Glutamatergic neuron (in vitro differentiated cells): ENCODE measurements at regions not wholly inside any gene's neighbourhood (a gene's known extent, or its start where the extent isn't known, plus 50 kb on each side); places are given as distances from the start of the nearest gene placed in this dataset.

Experiments
- DNase-seq: peaks from one replicate; pipeline ENCODE4 v3.0.0; 2022
- H3K27ac Mint-ChIP-seq: one replicate; pipeline ENCODE4 v1.8.0; 2020; ENCODE audit warnings: mild to moderate bottlenecking, mixed read lengths, inconsistent platforms; ENCODE audit not compliant: unreplicated experiment
- H3K27me3 Mint-ChIP-seq: one replicate; pipeline ENCODE4 v1.8.0; 2020; ENCODE audit warnings: mild to moderate bottlenecking, moderate library complexity, mixed read lengths, inconsistent platforms; ENCODE audit not compliant: unreplicated experiment
- H3K36me3 Mint-ChIP-seq: one replicate; pipeline ENCODE4 v1.8.0; 2020; ENCODE audit warnings: mild to moderate bottlenecking, mixed read lengths, inconsistent platforms; ENCODE audit not compliant: unreplicated experiment
- H3K4me1 Mint-ChIP-seq: one replicate; pipeline ENCODE4 v1.8.0; 2020; ENCODE audit warnings: mild to moderate bottlenecking, low read depth, mixed read lengths, inconsistent platforms; ENCODE audit not compliant: unreplicated experiment
- H3K4me3 Mint-ChIP-seq: one replicate; pipeline ENCODE4 v1.8.0; 2020; ENCODE audit warnings: mild to moderate bottlenecking, mixed read lengths, inconsistent platforms; ENCODE audit not compliant: unreplicated experiment
- H3K9me3 Mint-ChIP-seq: one replicate; pipeline ENCODE4 v1.8.0; 2020; ENCODE audit warnings: mild to moderate bottlenecking, moderate library complexity, mixed read lengths, inconsistent platforms; ENCODE audit not compliant: unreplicated experiment
- TF ChIP-seq, protein P1 (sequence below): fragments of 200-600 bp; sonication (generic); IDR thresholded peaks from one replicate; pipeline ENCODE4 v1.5.0; 2021; ENCODE audit not compliant: partially characterized antibody, unreplicated experiment

DNA sequence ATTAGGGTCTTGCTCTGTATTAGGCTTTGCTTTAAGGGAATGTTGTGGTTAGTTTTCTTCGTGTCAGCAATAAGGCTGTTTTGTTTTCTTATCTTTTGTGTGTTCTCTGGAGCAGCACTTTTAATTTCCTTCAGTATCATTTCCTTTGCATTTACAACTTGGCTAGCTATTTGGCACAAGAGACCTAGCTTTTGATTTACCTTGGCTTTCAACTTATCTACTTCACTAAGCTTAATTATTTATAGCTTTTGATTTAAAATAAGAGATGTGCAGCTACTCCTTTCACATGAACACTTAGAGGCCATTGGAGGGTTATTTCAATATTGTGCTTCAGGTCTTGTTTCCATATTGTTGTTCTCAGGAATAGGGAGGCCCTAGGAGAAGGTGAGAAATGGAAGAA is 68.2 kb downstream of the FAT4 start:
- DNase-seq: no peak
- Mint-ChIP-seq H3K36me3 (no peaks in the 10 kb centered on the region), H3K9me3 (no peaks in the 10 kb centered on the region), H3K27ac (no peak overlapping the region), H3K4me3 (no peak overlapping the region), H3K4me1 (no peaks in the 10 kb centered on the region), H3K27me3 (no peaks in the 10 kb centered on the region)
- TF ChIP-seq, protein P1, sequence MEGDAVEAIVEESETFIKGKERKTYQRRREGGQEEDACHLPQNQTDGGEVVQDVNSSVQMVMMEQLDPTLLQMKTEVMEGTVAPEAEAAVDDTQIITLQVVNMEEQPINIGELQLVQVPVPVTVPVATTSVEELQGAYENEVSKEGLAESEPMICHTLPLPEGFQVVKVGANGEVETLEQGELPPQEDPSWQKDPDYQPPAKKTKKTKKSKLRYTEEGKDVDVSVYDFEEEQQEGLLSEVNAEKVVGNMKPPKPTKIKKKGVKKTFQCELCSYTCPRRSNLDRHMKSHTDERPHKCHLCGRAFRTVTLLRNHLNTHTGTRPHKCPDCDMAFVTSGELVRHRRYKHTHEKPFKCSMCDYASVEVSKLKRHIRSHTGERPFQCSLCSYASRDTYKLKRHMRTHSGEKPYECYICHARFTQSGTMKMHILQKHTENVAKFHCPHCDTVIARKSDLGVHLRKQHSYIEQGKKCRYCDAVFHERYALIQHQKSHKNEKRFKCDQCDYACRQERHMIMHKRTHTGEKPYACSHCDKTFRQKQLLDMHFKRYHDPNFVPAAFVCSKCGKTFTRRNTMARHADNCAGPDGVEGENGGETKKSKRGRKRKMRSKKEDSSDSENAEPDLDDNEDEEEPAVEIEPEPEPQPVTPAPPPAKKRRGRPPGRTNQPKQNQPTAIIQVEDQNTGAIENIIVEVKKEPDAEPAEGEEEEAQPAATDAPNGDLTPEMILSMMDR: no peak

- no peaks in the 10 kb centered on the region for H3K36me3 Mint-ChIP-seq
- H3K27me3 Mint-ChIP-seq: no peaks in the 10 kb centered on the region
- no peaks in the 10 kb centered on the region for H3K4me1 Mint-ChIP-seq
- H3K27ac Mint-ChIP-seq: no peak overlapping the region
- DNase-seq: no peak
- H3K4me3 Mint-ChIP-seq: no peak overlapping the region
- H3K9me3 Mint-ChIP-seq: no peaks in the 10 kb centered on the region
- TF ChIP-seq, protein P1: no peak
These were observed 73.0 kb downstream of the FAT4 start for GRCh38 chr4:125387770-125388169.

- no peaks in the 10 kb centered on the region for H3K4me1 Mint-ChIP-seq
- DNase-seq: no peak
- TF ChIP-seq, protein P1: no peak
- H3K36me3 Mint-ChIP-seq: no peaks in the 10 kb centered on the region
- H3K4me3 Mint-ChIP-seq: no peak overlapping the region
- no peaks in the 10 kb centered on the region for H3K9me3 Mint-ChIP-seq
- H3K27ac Mint-ChIP-seq: no peak overlapping the region
- H3K27me3 Mint-ChIP-seq: no peaks in the 10 kb centered on the region
These were observed 73.9 kb downstream of the FAT4 start for GRCh38 chr4:125388613-125389012.

- TF ChIP-seq, protein P1: no peak
- H3K27me3 Mint-ChIP-seq: no peaks in the 10 kb centered on the region
- no peaks in the 10 kb centered on the region for H3K9me3 Mint-ChIP-seq
- no peak overlapping the region for H3K27ac Mint-ChIP-seq
- no peak overlapping the region for H3K4me3 Mint-ChIP-seq
- H3K36me3 Mint-ChIP-seq: no peaks in the 10 kb centered on the region
- DNase-seq: no peak
- H3K4me1 Mint-ChIP-seq: no peaks in the 10 kb centered on the region
These were observed 75.0 kb downstream of the FAT4 start for GRCh38 chr4:125389713-125390112.

- Mint-ChIP-seq H3K27ac (no peak overlapping the region), H3K4me1 (no peaks in the 10 kb centered on the region), H3K27me3 (no peaks in the 10 kb centered on the region), H3K4me3 (no peak overlapping the region), H3K9me3 (no peaks in the 10 kb centered on the region), H3K36me3 (no peaks in the 10 kb centered on the region)
- no peak for DNase-seq
- TF ChIP-seq, protein P1: no peak
These were observed 75.4 kb downstream of the FAT4 start for GRCh38 chr4:125390126-125390525.
